ENCODE measurements at regions not wholly inside any gene's neighbourhood (a gene's known extent, or its start where the extent isn't known, plus 50 kb on each side); places are given as distances from the start of the nearest gene placed in this dataset.

- TF ChIP-seq CTCF (IDR thresholded peaks at IDR 0.05): no peak
- TF ChIP-seq POLR2A (IDR thresholded peaks at IDR 0.05): no peak
Observed at GRCh38 chr3:5437296-5437782, 249.8 kb downstream of the EDEM1 start.
